ENCODE measurements at regions not wholly inside any gene's neighbourhood (a gene's known extent, or its start where the extent isn't known, plus 50 kb on each side); places are given as distances from the start of the nearest gene placed in this dataset.

DNA sequence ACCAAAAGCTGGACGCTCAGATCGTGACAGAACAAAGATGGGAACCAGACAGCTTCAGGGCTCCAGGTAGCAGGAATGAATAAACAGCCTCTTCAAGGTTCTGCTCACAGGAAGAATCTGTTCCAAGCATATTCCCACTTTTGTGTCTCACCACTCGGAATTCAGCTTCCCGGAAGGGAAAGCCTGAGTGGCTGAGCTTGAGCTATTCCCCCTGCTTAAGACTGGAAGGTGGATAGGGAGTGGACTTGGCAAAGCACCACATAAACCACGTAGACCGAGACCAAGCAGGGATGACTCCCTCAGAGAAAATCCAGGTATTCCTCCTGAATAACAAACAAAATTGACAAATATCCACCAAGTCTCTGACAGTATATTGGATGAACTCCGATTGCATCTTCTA lies 180.2 kb upstream of the NR2F2 start:
- DNase-seq (ENCODE audit: low spot score) (no peak), ATAC-seq (no peak)
- Histone ChIP-seq H3K79me2 (replicated peaks; ENCODE audit: insufficient read depth) (no peaks in the 10 kb centered on the region), H3K4me1 (ENCODE audit: insufficient read depth) (no peaks in the 10 kb centered on the region), H2AFZ (no peak overlapping the region), H3K36me3 (ENCODE audit: insufficient read depth) (no peaks in the 10 kb centered on the region), H3K27ac (ENCODE audit: low read depth) (no peak overlapping the region), H3K4me3 (no peak overlapping the region), H3F3A (replicated peaks; ENCODE audit: low read depth) (no peaks in the 10 kb centered on the region), H3K4me2 (no peak overlapping the region), H3K9me2 (ENCODE audit: insufficient read depth) (no peaks in the 10 kb centered on the region), H3K27me3 (ENCODE audit: insufficient read depth) (no peaks in the 10 kb centered on the region), H4K20me1 (replicated peaks; ENCODE audit: insufficient read depth) (no peaks in the 10 kb centered on the region; the same call in 1 of the 2 replicates)
- Mint-ChIP-seq H3K36me3 (ENCODE audit: low read depth) (no peaks in the 10 kb centered on the region), H3K4me1 (no peaks in the 10 kb centered on the region; the same call in 2 of the 3 replicates), H3K9me3 (no peaks in the 10 kb centered on the region), H3K4me3 (no peak overlapping the region), H3K27me3 (ENCODE audit: insufficient read depth, low read depth, poor library complexity) (peaks cover 5% of the 10 kb centered on the region), H3K27ac (no peak overlapping the region)
- TF ChIP-seq JUNB (IDR thresholded peaks at IDR 0.05; ENCODE audit: unreplicated experiment) (no peak), STAT1 (IDR thresholded peaks at IDR 0.05; ENCODE audit: unreplicated experiment) (no peak), EZH2phosphoT487 (IDR thresholded peaks at IDR 0.05; ENCODE audit: unreplicated experiment) (no peak), REST (IDR thresholded peaks at IDR 0.05; ENCODE audit: unreplicated experiment) (no peak), EZH2 (IDR thresholded peaks at IDR 0.05; ENCODE audit: low read depth, unreplicated experiment) (no peak), POLR2AphosphoS5 (IDR thresholded peaks at IDR 0.05; ENCODE audit: low read depth) (no peak), CTCF (conservative IDR thresholded peaks at IDR 0.05; ENCODE audit: low read depth in 2 of 2) (no peak), CREB1 (CRISPR knock-in tag; IDR thresholded peaks at IDR 0.05; ENCODE audit: low read depth) (no peak), ZNF331 (CRISPR knock-in tag; IDR thresholded peaks at IDR 0.05; ENCODE audit: low read depth) (no peak), ZNF462 (CRISPR knock-in tag; IDR thresholded peaks at IDR 0.05) (no peak), ZNF114 (CRISPR knock-in tag; IDR thresholded peaks at IDR 0.05) (no peak), NANOG (IDR thresholded peaks at IDR 0.05; ENCODE audit: borderline replicate concordance) (no peak)
- TF ChIP-seq, protein P1, sequence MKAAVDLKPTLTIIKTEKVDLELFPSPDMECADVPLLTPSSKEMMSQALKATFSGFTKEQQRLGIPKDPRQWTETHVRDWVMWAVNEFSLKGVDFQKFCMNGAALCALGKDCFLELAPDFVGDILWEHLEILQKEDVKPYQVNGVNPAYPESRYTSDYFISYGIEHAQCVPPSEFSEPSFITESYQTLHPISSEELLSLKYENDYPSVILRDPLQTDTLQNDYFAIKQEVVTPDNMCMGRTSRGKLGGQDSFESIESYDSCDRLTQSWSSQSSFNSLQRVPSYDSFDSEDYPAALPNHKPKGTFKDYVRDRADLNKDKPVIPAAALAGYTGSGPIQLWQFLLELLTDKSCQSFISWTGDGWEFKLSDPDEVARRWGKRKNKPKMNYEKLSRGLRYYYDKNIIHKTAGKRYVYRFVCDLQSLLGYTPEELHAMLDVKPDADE (IDR thresholded peaks at IDR 0.05): no peak
